Stomach (tissue), 4 donors: ENCODE measurements at regions not wholly inside any gene's neighbourhood (a gene's known extent, or its start where the extent isn't known, plus 50 kb on each side); places are given as distances from the start of the nearest gene placed in this dataset.

Experiments used
- CTCF ChIP-seq, 7 experiments: fragments of 450-650 bp in 4 of 7; fragments of 200-600 bp in 3 of 7; sonication (generic) in 3 of 7; IDR thresholded peaks; one replicate each; pipeline ENCODE4 v1.5.1; 2016 to 2019; ENCODE audit warnings: antibody characterized with exemption in 7 of 7, control low read depth in 2 of 7, mild to moderate bottlenecking in 1 of 7
- EP300 ChIP-seq: sonication (generic); formaldehyde crosslinking; IDR thresholded peaks from one replicate; pipeline ENCODE4 v1.6.1; 2017; ENCODE audit warnings: antibody characterized with exemption
- POLR2A ChIP-seq, 4 donors: fragments of 450-650 bp; IDR thresholded peaks; one replicate each; pipeline ENCODE4 v1.6.1; 2016; ENCODE audit warnings: antibody characterized with exemption in 4 of 4, control low read depth in 2 of 4, mild to moderate bottlenecking in 1 of 4, moderate library complexity in 1 of 4

DNA sequence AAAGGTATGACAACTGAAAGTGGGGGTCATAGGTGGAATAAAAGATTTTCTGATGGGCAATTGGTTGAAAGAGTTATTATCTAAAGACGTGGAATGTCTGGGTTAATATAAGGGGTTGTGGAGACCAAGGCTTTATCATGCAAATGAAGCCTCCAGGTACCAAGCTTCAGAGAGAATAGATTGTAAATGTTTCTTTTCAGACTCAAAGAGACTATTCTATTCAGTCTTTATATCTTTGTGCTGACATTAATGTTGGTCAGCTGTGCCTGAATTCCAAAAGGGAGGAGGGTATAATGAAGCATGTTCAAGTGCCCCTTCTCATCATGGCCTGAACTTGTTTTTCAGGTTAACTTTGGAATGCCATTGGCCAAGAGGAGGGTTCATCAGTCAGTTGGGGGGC lies 145.3 kb downstream of the SETD4 start:
- TF ChIP-seq POLR2A (IDR thresholded peaks at IDR 0.05) (no peak), EP300 (no peak), CTCF (IDR thresholded peaks at IDR 0.05) (no peak)
